Spleen (tissue), 11 donors: ENCODE measurements at regions not wholly inside any gene's neighbourhood (a gene's known extent, or its start where the extent isn't known, plus 50 kb on each side); places are given as distances from the start of the nearest gene placed in this dataset.

ENCODE experiments used
- DNase-seq: peaks from one replicate; pipeline ENCODE4 v3.0.0-alpha.2; 2020
- H3K27ac ChIP-seq, 8 donors: fragments of 200-600 bp; sonication (generic) in 7 of 8; 1 replicate in 4 of 8; 2 replicates in 4 of 8; pipeline versions ENCODE4 v1.5.0 to v1.8.0; 2016 to 2021; ENCODE audit warnings: inconsistent platforms in 4 of 8, mild to moderate bottlenecking in 4 of 8, moderate library complexity in 1 of 8
- H3K27me3 ChIP-seq, 7 donors: fragments of 200-600 bp; sonication (generic) in 6 of 7; replicated peaks in 1 of 7; 1 replicate in 4 of 7; 2 replicates in 3 of 7; pipeline versions ENCODE4 v1.5.0 to v1.8.0; 2016 to 2021; ENCODE audit warnings: inconsistent platforms in 3 of 7, mild to moderate bottlenecking in 1 of 7
- H3K36me3 ChIP-seq, 6 donors: fragments of 200-600 bp; sonication (generic) in 5 of 6; 1 replicate in 4 of 6; 2 replicates in 2 of 6; pipeline versions ENCODE4 v1.5.0 to v1.8.0; 2016 to 2021; ENCODE audit warnings: inconsistent platforms in 2 of 6
- H3K4me1 ChIP-seq, 6 donors: fragments of 200-600 bp; sonication (generic) in 5 of 6; 1 replicate in 3 of 6; 2 replicates in 3 of 6; pipeline versions ENCODE4 v1.5.0 to v1.8.0; 2016 to 2021; ENCODE audit warnings: inconsistent platforms in 3 of 6
- H3K4me3 ChIP-seq, 8 donors: fragments of 200-600 bp; sonication (generic) in 7 of 8; 1 replicate in 4 of 8; 2 replicates in 4 of 8; pipeline versions ENCODE4 v1.5.0 to v1.8.0; 2016 to 2021; ENCODE audit warnings: inconsistent platforms in 4 of 8, mild to moderate bottlenecking in 4 of 8, moderate library complexity in 2 of 8
- H3K9me3 ChIP-seq, 8 donors: fragments of 200-600 bp; sonication (generic) in 7 of 8; 1 replicate in 4 of 8; 2 replicates in 4 of 8; pipeline versions ENCODE4 v1.5.0 to v1.8.0; 2016 to 2021; ENCODE audit warnings: inconsistent platforms in 4 of 8
- POLR2A ChIP-seq, 3 donors: fragments of 450-650 bp; IDR thresholded peaks; one replicate each; pipeline ENCODE4 v1.5.1; 2017; ENCODE audit warnings: antibody characterized with exemption in 3 of 3, mild to moderate bottlenecking in 1 of 3
- POLR2AphosphoS5 ChIP-seq, 3 donors: sonication (generic); formaldehyde crosslinking; IDR thresholded peaks; one replicate each; pipeline ENCODE4 v1.5.1; 2017; ENCODE audit warnings: antibody characterized with exemption in 3 of 3
- WGBS, 5 donors: extraction: QIAGEN DNeasy Blood & Tissue Kit in 3 of 5; methylation state at CpG; one replicate each; pipeline versions ENCODE4 v1.1.5 to v1.1.7; 2013 to 2018; 5-methylcytosine and 5-hydroxymethylcytosine counted together
- intact Hi-C: fragments of 100-400 bp; cut with DNase I; formaldehyde crosslinking; loops from one replicate; pipeline ENCODE4 v1.15.0; 2023; ENCODE audit warnings: low total_unique reads
- TF ChIP-seq, protein P1 (sequence below), 11 experiments: fragments of 200-600 bp in 7 of 11; fragments of 450-650 bp in 4 of 11; sonication (generic) in 4 of 11; IDR thresholded peaks in 8 of 11; conservative IDR thresholded peaks in 3 of 11; 1 replicate in 7 of 11; 2 replicates in 4 of 11; pipeline versions ENCODE4 v1.4.0 to v1.8.0; 2016 to 2021; ENCODE audit warnings: antibody characterized with exemption in 11 of 11, inconsistent platforms in 4 of 11, mild to moderate bottlenecking in 1 of 11
- donor health status: healthy with polysubstance abuse.
- donor health status: DM: no; HTN: no; CAD: no; lungs with moderate emphysema.
- donor health status: DM: no; HTN: no; CAD: no.
- donor health status: Bipolar disorder and iron deficiency.
- donor health status: healthy.
- donor health status: DM: no; HTN: no; CAD: no.
- donor health status: DM: yes; HTN: yes; CAD: no.

DNA sequence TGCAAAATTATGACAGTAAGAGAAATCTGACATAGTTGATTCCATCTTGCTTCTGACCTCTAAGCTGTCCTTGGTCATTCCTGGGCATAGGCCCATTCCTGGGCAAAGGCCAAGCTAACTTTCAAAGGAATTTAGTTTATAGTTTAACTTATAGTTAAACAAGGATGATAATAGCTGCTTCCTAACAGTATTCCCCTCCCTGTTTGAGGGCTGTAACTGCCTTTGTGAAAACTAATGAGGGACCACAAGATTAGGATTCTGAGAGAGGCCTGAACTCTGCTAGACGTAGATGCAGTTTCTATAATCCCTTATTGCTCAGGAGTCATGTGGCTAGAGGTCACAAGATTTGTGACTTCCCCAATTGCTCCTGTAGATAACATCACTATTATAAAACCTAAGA is 80.2 kb upstream of the ASIC2 start:
- Histone ChIP-seq H3K27me3 (peaks cover 0 to 19% (median 0%) of the 10 kb centered on the region in 7 donors), H3K4me1 (no peaks in the 10 kb centered on the region), H3K27ac (no peak overlapping the region), H3K36me3 (no peaks in the 10 kb centered on the region), H3K4me3 (no peak overlapping the region), H3K9me3 (no peaks in the 10 kb centered on the region)
- WGBS, 5 donors: 29 to 64% (median 48%) methylated on average over 1 of the region's 1 CpG
- intact Hi-C loops: no loop called here
- TF ChIP-seq, protein P1, sequence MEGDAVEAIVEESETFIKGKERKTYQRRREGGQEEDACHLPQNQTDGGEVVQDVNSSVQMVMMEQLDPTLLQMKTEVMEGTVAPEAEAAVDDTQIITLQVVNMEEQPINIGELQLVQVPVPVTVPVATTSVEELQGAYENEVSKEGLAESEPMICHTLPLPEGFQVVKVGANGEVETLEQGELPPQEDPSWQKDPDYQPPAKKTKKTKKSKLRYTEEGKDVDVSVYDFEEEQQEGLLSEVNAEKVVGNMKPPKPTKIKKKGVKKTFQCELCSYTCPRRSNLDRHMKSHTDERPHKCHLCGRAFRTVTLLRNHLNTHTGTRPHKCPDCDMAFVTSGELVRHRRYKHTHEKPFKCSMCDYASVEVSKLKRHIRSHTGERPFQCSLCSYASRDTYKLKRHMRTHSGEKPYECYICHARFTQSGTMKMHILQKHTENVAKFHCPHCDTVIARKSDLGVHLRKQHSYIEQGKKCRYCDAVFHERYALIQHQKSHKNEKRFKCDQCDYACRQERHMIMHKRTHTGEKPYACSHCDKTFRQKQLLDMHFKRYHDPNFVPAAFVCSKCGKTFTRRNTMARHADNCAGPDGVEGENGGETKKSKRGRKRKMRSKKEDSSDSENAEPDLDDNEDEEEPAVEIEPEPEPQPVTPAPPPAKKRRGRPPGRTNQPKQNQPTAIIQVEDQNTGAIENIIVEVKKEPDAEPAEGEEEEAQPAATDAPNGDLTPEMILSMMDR (IDR thresholded peaks at IDR 0.05 in 8 of 11, conservative IDR thresholded peaks at IDR 0.05 in 3 of 11): no peak
- TF ChIP-seq POLR2A (IDR thresholded peaks at IDR 0.05): no peak
- TF ChIP-seq POLR2AphosphoS5 (IDR thresholded peaks at IDR 0.05): no peak
- no peak for DNase-seq

- DNase-seq: no peak
- no peak overlapping the region for H3K4me3 ChIP-seq
- H3K36me3 ChIP-seq: no peaks in the 10 kb centered on the region
- no peaks in the 10 kb centered on the region for H3K9me3 ChIP-seq
- H3K27ac ChIP-seq: no peak overlapping the region
- H3K4me1 ChIP-seq: no peaks in the 10 kb centered on the region
- no peak for TF ChIP-seq POLR2AphosphoS5 (IDR thresholded peaks at IDR 0.05)
- TF ChIP-seq, protein P1 (IDR thresholded peaks at IDR 0.05 in 8 of 11, conservative IDR thresholded peaks at IDR 0.05 in 3 of 11): no peak
- TF ChIP-seq POLR2A (IDR thresholded peaks at IDR 0.05): no peak
- peaks cover 0 to 6% (median 0%) of the 10 kb centered on the region in 7 donors for H3K27me3 ChIP-seq
- 40 to 51% (median 46%) methylated on average over 5 of the region's 5 CpGs for WGBS, 5 donors
- intact Hi-C loops: no loop called here
Observed at GRCh38 chr17:33375103-33375502, 82.0 kb upstream of the ASIC2 start.

- WGBS, 5 donors: 63 to 70% (median 66%) methylated on average over 4 of the region's 4 CpGs
- Histone ChIP-seq H3K27me3 (peaks cover 0 to 7% (median 0%) of the 10 kb centered on the region in 7 donors), H3K4me1 (no peaks in the 10 kb centered on the region), H3K27ac (no peak overlapping the region), H3K4me3 (no peak overlapping the region), H3K9me3 (no peaks in the 10 kb centered on the region), H3K36me3 (no peaks in the 10 kb centered on the region)
- no peak for TF ChIP-seq POLR2A (IDR thresholded peaks at IDR 0.05)
- TF ChIP-seq, protein P1 (IDR thresholded peaks at IDR 0.05 in 8 of 11, conservative IDR thresholded peaks at IDR 0.05 in 3 of 11): no peak
- intact Hi-C loops: no loop called here
- DNase-seq: no peak
Observed at GRCh38 chr17:33375783-33376182, 82.7 kb upstream of the ASIC2 start.

- TF ChIP-seq, protein P1 (IDR thresholded peaks at IDR 0.05 in 8 of 11, conservative IDR thresholded peaks at IDR 0.05 in 3 of 11): no peak
- TF ChIP-seq POLR2A (IDR thresholded peaks at IDR 0.05) (no peak), POLR2AphosphoS5 (IDR thresholded peaks at IDR 0.05) (no peak)
- Histone ChIP-seq H3K27me3 (peaks cover 0 to 14% (median 0%) of the 10 kb centered on the region in 7 donors), H3K9me3 (no peaks in the 10 kb centered on the region), H3K27ac (no peak overlapping the region), H3K36me3 (no peaks in the 10 kb centered on the region), H3K4me3 (no peak overlapping the region), H3K4me1 (no peaks in the 10 kb centered on the region)
- WGBS, 5 donors: 60 to 84% (median 72%) methylated on average over 2 to 3 of the region's 3 CpGs
- no peak for DNase-seq
- intact Hi-C loops: no loop called here
Observed at GRCh38 chr17:33377837-33378595, 84.9 kb upstream of the ASIC2 start.
